ENCODE measurements at regions not wholly inside any gene's neighbourhood (a gene's known extent, or its start where the extent isn't known, plus 50 kb on each side); places are given as distances from the start of the nearest gene placed in this dataset.

DNA sequence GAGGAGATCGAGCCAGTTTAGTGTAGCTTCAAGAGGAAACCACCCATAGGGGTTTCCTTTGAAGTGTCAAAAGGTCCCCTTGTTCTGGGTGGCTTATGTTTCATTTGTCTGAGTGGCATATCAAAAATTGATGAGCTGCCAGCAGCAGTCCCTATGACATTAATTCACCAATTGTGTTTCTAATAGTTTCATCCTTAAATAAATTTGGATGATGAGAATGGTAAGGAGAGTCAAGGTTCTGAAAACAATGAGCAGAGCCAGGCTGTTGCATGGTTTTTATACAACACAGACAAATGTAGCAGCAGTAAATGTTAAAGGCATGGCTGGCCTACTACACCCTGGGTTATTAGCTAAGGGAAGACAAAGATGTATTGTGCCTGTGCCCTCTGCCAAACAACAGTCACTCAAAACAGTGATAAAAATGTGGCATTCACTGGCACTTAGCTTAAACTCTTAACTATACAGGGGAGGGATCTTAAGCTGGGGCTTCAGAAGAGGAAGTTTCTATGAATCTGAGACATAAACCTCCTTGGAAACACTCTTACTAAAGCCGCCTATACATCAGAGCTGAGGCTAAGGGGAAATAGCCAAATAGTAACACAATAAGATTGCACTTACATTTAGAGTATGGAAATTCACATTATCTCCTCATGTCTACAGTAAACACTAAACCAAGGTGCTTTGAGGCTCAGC lies 200.5 kb downstream of the POU4F1 start:
- Histone ChIP-seq H3F3A (ENCODE audit: insufficient read depth, low read length, poor library complexity, severe bottlenecking) (no peaks in the 10 kb centered on the region), H3K27ac (ENCODE audit: low read length) (no peak overlapping the region), H3K27me3 (ENCODE audit: insufficient read depth, low read depth, low read length) (no peaks in the 10 kb centered on the region), H4K20me1 (ENCODE audit: insufficient read depth) (no peaks in the 10 kb centered on the region), H3K4me2 (ENCODE audit: low read length) (no peak overlapping the region), H3K36me3 (ENCODE audit: insufficient read depth, low read length) (no peaks in the 10 kb centered on the region), H3K4me3 (ENCODE audit: low read length) (no peak overlapping the region), H3K79me2 (replicated peaks; ENCODE audit: insufficient read depth, low read length) (no peaks in the 10 kb centered on the region), H3K9me2 (ENCODE audit: insufficient read depth, low read length) (no peaks in the 10 kb centered on the region), H2AFZ (ENCODE audit: low read depth, low read length) (no peak overlapping the region), H3K9me3 (ENCODE audit: low read length) (no peaks in the 10 kb centered on the region), H3K9ac (ENCODE audit: low read length) (no peak overlapping the region)
- TF ChIP-seq POLR2AphosphoS5 (IDR thresholded peaks at IDR 0.05) = no peak
- TF ChIP-seq, protein P1, sequence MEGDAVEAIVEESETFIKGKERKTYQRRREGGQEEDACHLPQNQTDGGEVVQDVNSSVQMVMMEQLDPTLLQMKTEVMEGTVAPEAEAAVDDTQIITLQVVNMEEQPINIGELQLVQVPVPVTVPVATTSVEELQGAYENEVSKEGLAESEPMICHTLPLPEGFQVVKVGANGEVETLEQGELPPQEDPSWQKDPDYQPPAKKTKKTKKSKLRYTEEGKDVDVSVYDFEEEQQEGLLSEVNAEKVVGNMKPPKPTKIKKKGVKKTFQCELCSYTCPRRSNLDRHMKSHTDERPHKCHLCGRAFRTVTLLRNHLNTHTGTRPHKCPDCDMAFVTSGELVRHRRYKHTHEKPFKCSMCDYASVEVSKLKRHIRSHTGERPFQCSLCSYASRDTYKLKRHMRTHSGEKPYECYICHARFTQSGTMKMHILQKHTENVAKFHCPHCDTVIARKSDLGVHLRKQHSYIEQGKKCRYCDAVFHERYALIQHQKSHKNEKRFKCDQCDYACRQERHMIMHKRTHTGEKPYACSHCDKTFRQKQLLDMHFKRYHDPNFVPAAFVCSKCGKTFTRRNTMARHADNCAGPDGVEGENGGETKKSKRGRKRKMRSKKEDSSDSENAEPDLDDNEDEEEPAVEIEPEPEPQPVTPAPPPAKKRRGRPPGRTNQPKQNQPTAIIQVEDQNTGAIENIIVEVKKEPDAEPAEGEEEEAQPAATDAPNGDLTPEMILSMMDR (IDR thresholded peaks at IDR 0.05; ENCODE audit: poor library complexity, severe bottlenecking) = no peak
- TF ChIP-seq EZH2 (IDR thresholded peaks at IDR 0.05; ENCODE audit: borderline replicate concordance, insufficient read depth, low read length, poor library complexity, severe bottlenecking) = no peak
- no peak for TF ChIP-seq RAD21 (conservative IDR thresholded peaks at IDR 0.05)
- TF ChIP-seq, protein P2, sequence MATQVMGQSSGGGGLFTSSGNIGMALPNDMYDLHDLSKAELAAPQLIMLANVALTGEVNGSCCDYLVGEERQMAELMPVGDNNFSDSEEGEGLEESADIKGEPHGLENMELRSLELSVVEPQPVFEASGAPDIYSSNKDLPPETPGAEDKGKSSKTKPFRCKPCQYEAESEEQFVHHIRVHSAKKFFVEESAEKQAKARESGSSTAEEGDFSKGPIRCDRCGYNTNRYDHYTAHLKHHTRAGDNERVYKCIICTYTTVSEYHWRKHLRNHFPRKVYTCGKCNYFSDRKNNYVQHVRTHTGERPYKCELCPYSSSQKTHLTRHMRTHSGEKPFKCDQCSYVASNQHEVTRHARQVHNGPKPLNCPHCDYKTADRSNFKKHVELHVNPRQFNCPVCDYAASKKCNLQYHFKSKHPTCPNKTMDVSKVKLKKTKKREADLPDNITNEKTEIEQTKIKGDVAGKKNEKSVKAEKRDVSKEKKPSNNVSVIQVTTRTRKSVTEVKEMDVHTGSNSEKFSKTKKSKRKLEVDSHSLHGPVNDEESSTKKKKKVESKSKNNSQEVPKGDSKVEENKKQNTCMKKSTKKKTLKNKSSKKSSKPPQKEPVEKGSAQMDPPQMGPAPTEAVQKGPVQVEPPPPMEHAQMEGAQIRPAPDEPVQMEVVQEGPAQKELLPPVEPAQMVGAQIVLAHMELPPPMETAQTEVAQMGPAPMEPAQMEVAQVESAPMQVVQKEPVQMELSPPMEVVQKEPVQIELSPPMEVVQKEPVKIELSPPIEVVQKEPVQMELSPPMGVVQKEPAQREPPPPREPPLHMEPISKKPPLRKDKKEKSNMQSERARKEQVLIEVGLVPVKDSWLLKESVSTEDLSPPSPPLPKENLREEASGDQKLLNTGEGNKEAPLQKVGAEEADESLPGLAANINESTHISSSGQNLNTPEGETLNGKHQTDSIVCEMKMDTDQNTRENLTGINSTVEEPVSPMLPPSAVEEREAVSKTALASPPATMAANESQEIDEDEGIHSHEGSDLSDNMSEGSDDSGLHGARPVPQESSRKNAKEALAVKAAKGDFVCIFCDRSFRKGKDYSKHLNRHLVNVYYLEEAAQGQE (IDR thresholded peaks at IDR 0.05; ENCODE audit: borderline replicate concordance) = no peak
- TF ChIP-seq TAF1 (IDR thresholded peaks at IDR 0.05; ENCODE audit: low read depth) = no peak
- TF ChIP-seq SMC3 (conservative IDR thresholded peaks at IDR 0.05; ENCODE audit: poor library complexity) = no peak
- TF ChIP-seq MXI1 (conservative IDR thresholded peaks at IDR 0.05; ENCODE audit: poor library complexity, severe bottlenecking) = no peak
- no peak for TF ChIP-seq EP300 (conservative IDR thresholded peaks at IDR 0.05; ENCODE audit: poor library complexity, severe bottlenecking)

DNA sequence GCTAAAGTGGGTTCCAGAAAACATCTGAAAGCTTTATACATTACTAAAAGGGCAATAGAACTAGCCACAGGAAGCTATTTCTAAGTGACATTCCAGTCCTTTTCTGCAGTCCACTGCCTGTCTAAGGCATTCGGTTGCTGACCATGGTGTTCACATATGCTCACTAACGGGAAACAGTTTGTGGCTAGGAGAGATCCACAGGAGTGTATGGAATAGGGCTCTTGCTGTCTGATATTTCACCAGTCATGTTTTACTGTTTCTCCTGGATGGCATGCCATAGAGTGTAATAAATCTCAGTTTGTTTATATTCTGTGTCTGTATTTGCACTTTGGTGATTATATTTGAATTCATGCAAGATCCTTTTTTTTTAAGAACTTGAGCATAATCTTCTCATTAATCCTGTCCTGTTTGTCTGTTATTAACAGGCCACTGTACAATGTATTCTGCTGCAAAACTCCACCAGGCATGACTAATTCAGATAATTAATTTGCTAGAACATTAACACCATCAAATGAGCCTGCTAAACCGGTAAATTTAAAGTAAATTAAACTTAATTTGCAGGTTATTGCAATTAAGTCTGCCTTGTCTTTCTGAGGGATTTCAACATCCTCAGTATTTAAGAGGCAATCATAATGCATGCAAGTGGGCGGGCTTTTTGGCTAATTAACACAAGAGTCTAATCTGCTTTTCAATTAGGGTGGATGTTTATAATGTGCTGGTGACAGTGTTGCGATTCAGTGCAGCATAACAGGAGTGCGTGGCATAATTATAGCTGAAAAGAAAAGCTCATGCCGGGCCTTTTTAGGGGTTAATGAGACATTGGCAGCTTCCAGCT lies 201.3 kb downstream of the POU4F1 start:
- Histone ChIP-seq H3K27me3 (ENCODE audit: insufficient read depth, low read depth, low read length) (no peaks in the 10 kb centered on the region), H3K79me2 (replicated peaks; ENCODE audit: insufficient read depth, low read length) (no peaks in the 10 kb centered on the region), H3F3A (ENCODE audit: insufficient read depth, low read length, poor library complexity, severe bottlenecking) (no peaks in the 10 kb centered on the region), H3K4me2 (ENCODE audit: low read length) (no peak overlapping the region), H3K9me2 (ENCODE audit: insufficient read depth, low read length) (no peaks in the 10 kb centered on the region), H3K36me3 (ENCODE audit: insufficient read depth, low read length) (no peaks in the 10 kb centered on the region), H3K9ac (ENCODE audit: low read length) (no peak overlapping the region), H3K9me3 (ENCODE audit: low read length) (no peaks in the 10 kb centered on the region), H3K4me3 (ENCODE audit: low read length) (no peak overlapping the region), H3K27ac (ENCODE audit: low read length) (no peak overlapping the region), H4K20me1 (ENCODE audit: insufficient read depth) (no peaks in the 10 kb centered on the region), H2AFZ (ENCODE audit: low read depth, low read length) (no peak overlapping the region)
- TF ChIP-seq EZH2 (IDR thresholded peaks at IDR 0.05; ENCODE audit: borderline replicate concordance, insufficient read depth, low read length, poor library complexity, severe bottlenecking) (no peak), TAF1 (IDR thresholded peaks at IDR 0.05; ENCODE audit: low read depth) (no peak), RAD21 (conservative IDR thresholded peaks at IDR 0.05) (no peak), SMC3 (conservative IDR thresholded peaks at IDR 0.05; ENCODE audit: poor library complexity) (no peak), MXI1 (conservative IDR thresholded peaks at IDR 0.05; ENCODE audit: poor library complexity, severe bottlenecking) (no peak), EP300 (conservative IDR thresholded peaks at IDR 0.05; ENCODE audit: poor library complexity, severe bottlenecking) (no peak), POLR2AphosphoS5 (IDR thresholded peaks at IDR 0.05) (no peak)
- TF ChIP-seq, protein P2 (IDR thresholded peaks at IDR 0.05; ENCODE audit: borderline replicate concordance) = no peak
- TF ChIP-seq, protein P1 (IDR thresholded peaks at IDR 0.05; ENCODE audit: poor library complexity, severe bottlenecking) = no peak

All from neural cell (in vitro differentiated cells).